ENCODE measurements at regions not wholly inside any gene's neighbourhood (a gene's known extent, or its start where the extent isn't known, plus 50 kb on each side); places are given as distances from the start of the nearest gene placed in this dataset.
"Not testable (repeated sequence)": the region's sequence is repeated elsewhere in the genome, so short reads cannot be mapped to it uniquely, and the experiment has no call there.

GRCh38 chr1:58057826-58058225 lies 488.7 kb downstream of the OMA1 start:
- H3K27me3 ChIP-seq (ENCODE audit: insufficient read depth), result no peaks in the 10 kb centered on the region
- H3K36me3 ChIP-seq (replicated peaks in 1 of 2; ENCODE audit: control insufficient read depth in 1 of 2, insufficient read depth in 2 of 2, low read length in 1 of 2), result no peaks in the 10 kb centered on the region
- H3K4me1 ChIP-seq (ENCODE audit: control insufficient read depth in 1 of 2, insufficient read depth in 2 of 2, low read depth in 1 of 2, low read length in 1 of 2), result no peaks in the 10 kb centered on the region
- DNase-seq, result no peak
- no peak for TF ChIP-seq NRF1 (IDR thresholded peaks at IDR 0.05; ENCODE audit: low read depth, low read length)
- no peak for TF ChIP-seq TAF1 (IDR thresholded peaks at IDR 0.05; ENCODE audit: borderline replicate concordance, low read depth, low read length)
- ChIA-PET CTCF (no interaction called here), POLR2A (no interaction called here)
- no peaks in the 10 kb centered on the region for H3K9me3 ChIP-seq
- H4K20me1 ChIP-seq (ENCODE audit: insufficient read depth), result no peaks in the 10 kb centered on the region
- no peaks in the 10 kb centered on the region for H3K79me2 ChIP-seq (ENCODE audit: insufficient read depth)
- H3K9me2 ChIP-seq, result no peaks in the 10 kb centered on the region
- no peaks in the 10 kb centered on the region for H3F3A ChIP-seq (replicated peaks; ENCODE audit: insufficient read depth)
- H3K4me3 ChIP-seq (ENCODE audit: low read depth in 2 of 2, low read length in 1 of 2), result no peak overlapping the region
- H3K27ac ChIP-seq (ENCODE audit: low read depth in 2 of 2, low read length in 1 of 2), result no peak overlapping the region
- H2AFZ ChIP-seq (ENCODE audit: low read depth), result no peak overlapping the region
- no peak overlapping the region for H3K9ac ChIP-seq
- no peak overlapping the region for H3K4me2 ChIP-seq

- 47% methylated on average over 2 of the region's 2 CpGs for WGBS (ENCODE audit: low lambda C conversion rate)
- CTCF ChIA-PET, result not testable (repeated sequence)
These were observed 495.3 kb downstream of the OMA1 start for GRCh38 chr1:58051187-58051586.

GRCh38 chr1:58047265-58047858 lies 499.2 kb downstream of the OMA1 start:
- H3K9me3 ChIP-seq, result no peaks in the 10 kb centered on the region
- CTCF ChIA-PET, result interaction anchor here (0.9 to 1.1 kb wide), 7 partner anchors 9 to 1215 kb away, joined by 3 to 6 read pairs (median 3); no protein-coding TSS in a partner anchor
- WGBS (ENCODE audit: low lambda C conversion rate), result 35% methylated on average over 5 of the region's 5 CpGs

More at GRCh38 chr1:58051187-58051586, 495.3 kb downstream of the OMA1 start:
- DNase-seq; H3K36me3 ChIP-seq (replicated peaks in 1 of 2; ENCODE audit: control insufficient read depth in 1 of 2, insufficient read depth in 2 of 2, low read length in 1 of 2); H3K9me3 ChIP-seq; H3K4me2 ChIP-seq; H3K9ac ChIP-seq; H3K27ac ChIP-seq (ENCODE audit: low read depth in 2 of 2, low read length in 1 of 2); POLR2A ChIA-PET; H3K27me3 ChIP-seq (ENCODE audit: insufficient read depth); H3K9me2 ChIP-seq; H3F3A ChIP-seq (replicated peaks; ENCODE audit: insufficient read depth); H4K20me1 ChIP-seq (ENCODE audit: insufficient read depth); H2AFZ ChIP-seq (ENCODE audit: low read depth); H3K4me1 ChIP-seq (ENCODE audit: control insufficient read depth in 1 of 2, insufficient read depth in 2 of 2, low read depth in 1 of 2, low read length in 1 of 2); H3K79me2 ChIP-seq (ENCODE audit: insufficient read depth); H3K4me3 ChIP-seq (ENCODE audit: low read depth in 2 of 2, low read length in 1 of 2): not testable (repeated sequence)

More at GRCh38 chr1:58047265-58047858, 499.2 kb downstream of the OMA1 start:
- no peaks in the 10 kb centered on the region; a peak in 1 of 4 replicates for H3K4me1 ChIP-seq (ENCODE audit: control insufficient read depth in 1 of 2, insufficient read depth in 2 of 2, low read depth in 1 of 2, low read length in 1 of 2)
- no peak overlapping the region for H3K4me2 ChIP-seq
- no peaks in the 10 kb centered on the region for H4K20me1 ChIP-seq (ENCODE audit: insufficient read depth)
- no peak overlapping the region for H2AFZ ChIP-seq (ENCODE audit: low read depth)
- no peak overlapping the region for H3K27ac ChIP-seq (ENCODE audit: low read depth in 2 of 2, low read length in 1 of 2)
- no peak overlapping the region for H3K4me3 ChIP-seq (ENCODE audit: low read depth in 2 of 2, low read length in 1 of 2)
- POLR2A ChIA-PET, result no interaction called here
- no peaks in the 10 kb centered on the region for H3F3A ChIP-seq (replicated peaks; ENCODE audit: insufficient read depth)
- H3K27me3 ChIP-seq (ENCODE audit: insufficient read depth), result no peaks in the 10 kb centered on the region
- H3K79me2 ChIP-seq (ENCODE audit: insufficient read depth), result no peaks in the 10 kb centered on the region
- no peak overlapping the region for H3K9ac ChIP-seq
- TF ChIP-seq SMC3 (IDR thresholded peaks at IDR 0.05; ENCODE audit: low read depth, low read length) (peak; percentile 75), MAX (IDR thresholded peaks at IDR 0.05; ENCODE audit: low read depth) (peak; percentile 58; the same call in 1 of the 2 replicates), FOSL2 (IDR thresholded peaks at IDR 0.05; ENCODE audit: borderline replicate concordance, low read depth) (no peak), EP300 (IDR thresholded peaks at IDR 0.05; ENCODE audit: borderline replicate concordance in 1 of 2, low read depth in 1 of 2, low read length in 1 of 2) (no peak), USF2 (IDR thresholded peaks at IDR 0.05; ENCODE audit: borderline replicate concordance, low read depth, low read length) (no peak), RAD21 (IDR thresholded peaks at IDR 0.05; ENCODE audit: low read length) (peak; percentile 76), FOXJ3 (CRISPR knock-in tag; IDR thresholded peaks at IDR 0.05) (no peak), RCOR1 (IDR thresholded peaks at IDR 0.05; ENCODE audit: low read length) (no peak), CTCF (IDR thresholded peaks at IDR 0.05) (peak; percentile 80), ELF1 (IDR thresholded peaks at IDR 0.05) (no peak)
- no peaks in the 10 kb centered on the region for H3K36me3 ChIP-seq (replicated peaks in 1 of 2; ENCODE audit: control insufficient read depth in 1 of 2, insufficient read depth in 2 of 2, low read length in 1 of 2)
- peak; percentile 76 for DNase-seq
- H3K9me2 ChIP-seq, result no peaks in the 10 kb centered on the region

Data from SK-N-SH (cell line).